Activated CD4-positive, alpha-beta T cell treated with anti-CD3 and anti-CD28 coated beads, Interleukin-2, amount 50 U/mL, for 4 hours (primary cell): ENCODE measurements at regions not wholly inside any gene's neighbourhood (a gene's known extent, or its start where the extent isn't known, plus 50 kb on each side); places are given as distances from the start of the nearest gene placed in this dataset.
A peak's percentile ranks its signal among the peaks of the same experiment; 100 is the strongest.

Experiments
- DNase-seq, 2 experiments: peaks; one replicate each; pipeline ENCODE4 v3.0.0-alpha.2; 2020

DNA sequence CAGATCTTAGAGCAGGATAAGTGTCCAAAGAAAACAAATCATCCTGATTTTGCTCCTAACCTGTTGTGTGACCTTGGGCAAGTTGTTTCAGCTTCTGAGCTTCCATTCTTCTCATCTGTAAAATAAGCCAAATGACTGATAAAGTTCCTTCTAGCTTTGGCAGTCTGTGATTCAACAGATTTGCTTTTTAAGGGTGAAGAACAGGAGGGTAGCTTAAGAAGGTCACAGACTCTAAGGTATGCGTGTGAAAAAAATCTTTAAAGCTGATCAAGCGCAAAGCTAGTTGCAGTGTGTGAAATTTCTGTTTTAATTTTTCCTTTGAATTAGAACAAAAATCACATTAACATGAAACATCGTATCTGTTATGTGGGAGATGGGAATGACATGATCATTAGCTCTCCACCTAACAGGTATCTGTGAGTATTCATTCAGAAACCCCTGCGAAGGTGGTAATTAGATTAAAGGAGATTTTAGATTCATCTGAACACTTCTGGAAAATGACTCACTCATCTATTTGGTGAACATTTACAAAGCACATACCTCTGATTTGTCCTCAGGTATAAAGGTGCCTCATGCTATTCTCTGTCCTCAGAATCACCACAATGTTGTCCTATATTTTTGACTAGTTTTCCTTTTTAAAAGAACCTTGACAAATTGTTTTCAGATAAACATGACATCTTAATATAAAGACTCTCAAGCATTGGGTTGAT is 131.9 kb upstream of the CPM start:
- DNase-seq = no peak

DNA sequence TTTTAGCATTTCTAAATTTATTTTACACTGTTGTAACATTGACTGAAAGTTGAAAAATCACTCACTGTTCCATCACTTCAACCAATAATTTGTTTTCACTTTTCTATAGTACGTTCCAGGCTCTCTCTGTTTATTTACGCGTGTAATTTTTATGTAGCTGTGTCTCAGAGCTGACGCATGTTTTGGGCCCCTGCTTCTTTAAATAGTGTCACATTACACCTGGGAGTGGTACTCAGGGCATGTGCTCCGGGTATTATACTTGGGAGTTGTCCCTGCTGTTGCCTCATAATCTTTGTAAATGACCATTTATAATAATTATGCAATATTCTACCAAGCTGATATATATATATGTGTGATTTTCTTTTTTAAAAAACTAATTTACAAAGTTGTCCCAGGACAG is 132.8 kb upstream of the CPM start:
- DNase-seq = no peak

DNA sequence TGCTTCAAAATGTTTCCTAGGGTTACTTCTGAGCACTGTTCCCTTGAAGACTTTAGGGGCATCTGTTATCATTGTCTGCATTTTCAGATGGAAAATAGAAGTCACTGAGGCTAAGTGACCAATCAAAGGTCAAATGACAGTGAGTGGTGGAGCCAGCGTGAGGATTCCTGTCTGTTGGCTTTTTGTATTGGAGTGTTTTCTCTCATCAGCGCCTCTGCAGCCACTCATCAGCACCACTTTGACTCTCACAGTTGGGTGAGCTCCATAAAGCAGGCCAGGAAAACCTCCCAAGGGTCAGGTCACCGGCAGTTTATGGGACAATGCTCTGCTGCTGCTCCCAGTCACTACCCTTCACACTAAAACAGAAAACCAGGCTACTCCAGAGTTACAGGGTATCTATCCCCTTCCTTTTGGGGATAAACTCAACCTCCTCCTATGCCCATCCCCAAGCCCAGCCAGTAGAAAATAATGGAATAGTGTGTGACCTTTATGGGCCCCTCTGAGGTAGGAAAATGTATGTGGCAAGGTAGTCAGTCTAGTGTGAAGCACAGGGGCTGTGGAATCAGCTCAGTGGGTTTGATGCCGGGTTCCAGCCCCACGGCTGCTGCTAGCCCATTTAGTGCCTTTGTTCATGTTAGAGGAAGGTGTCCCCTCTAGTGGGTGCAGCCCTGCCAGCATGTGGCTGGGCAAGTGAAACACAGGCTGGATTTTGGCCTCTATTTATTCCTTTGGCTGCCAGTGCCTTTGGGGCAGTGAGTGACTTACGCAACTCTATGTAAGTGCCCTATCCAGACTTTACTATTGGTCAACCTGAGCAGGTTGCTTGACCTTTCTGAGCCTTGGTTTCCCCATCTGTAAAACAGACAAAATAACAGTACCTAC is 133.8 kb upstream of the CPM start:
- DNase-seq = no peak

DNA sequence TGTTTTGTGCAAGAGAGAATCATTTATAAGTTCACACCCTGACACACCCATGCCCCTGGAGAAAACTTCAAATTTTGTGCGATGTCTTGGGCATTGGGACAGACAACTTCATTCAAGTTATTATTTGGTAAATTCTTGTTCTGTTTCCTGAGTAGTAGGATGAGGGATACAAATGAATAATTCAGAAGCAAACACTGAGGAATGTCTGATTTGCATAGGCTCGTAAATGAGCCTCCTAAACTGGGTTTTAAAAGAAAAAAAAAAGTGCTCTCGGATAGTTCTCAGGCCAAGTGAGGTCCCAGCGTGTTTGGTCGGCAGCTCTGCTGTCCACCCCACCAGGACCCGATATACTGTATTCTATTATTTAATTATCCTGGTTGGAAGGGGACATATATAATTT is 134.7 kb upstream of the CPM start:
- no peak for DNase-seq

DNA sequence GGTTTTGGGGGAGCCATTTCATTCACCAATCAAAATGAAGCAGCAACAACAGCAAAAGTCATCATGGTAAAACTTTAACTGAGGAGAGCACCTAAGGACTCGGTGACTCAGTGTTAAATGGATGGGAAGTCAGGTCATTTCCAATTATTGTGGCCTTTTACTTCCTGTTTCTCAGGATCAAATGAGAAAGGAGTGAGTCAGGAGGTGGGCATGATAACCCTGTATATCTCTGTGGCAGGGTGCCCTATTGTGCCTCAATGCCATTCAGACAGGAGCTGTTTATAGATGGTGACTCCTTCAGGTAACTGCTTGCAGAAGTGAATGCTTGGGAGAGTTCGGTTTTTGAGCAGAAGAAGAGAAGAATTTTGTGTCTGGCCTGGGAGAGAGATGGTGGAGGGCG is 135.5 kb upstream of the CPM start:
- DNase-seq = no peak

DNA sequence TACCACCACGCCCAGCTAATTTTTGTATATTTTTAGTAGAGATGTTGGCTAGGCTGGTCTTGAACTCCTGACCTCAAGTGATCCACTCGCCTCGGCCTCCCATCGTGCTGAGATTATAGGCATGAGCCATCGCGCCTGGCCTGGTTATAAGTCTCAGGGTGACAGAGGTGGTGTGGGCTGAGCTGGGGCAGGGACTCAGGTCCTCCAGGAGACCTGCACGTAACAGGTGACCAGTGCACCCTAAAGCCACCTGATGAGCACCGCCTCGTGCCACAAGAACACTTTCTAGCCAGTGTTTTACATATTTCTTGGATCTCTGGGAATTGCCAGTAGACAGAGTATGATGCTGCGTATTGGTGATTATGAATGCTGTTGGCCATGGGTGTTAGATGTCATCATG is 136.5 kb upstream of the CPM start:
- no peak for DNase-seq

DNA sequence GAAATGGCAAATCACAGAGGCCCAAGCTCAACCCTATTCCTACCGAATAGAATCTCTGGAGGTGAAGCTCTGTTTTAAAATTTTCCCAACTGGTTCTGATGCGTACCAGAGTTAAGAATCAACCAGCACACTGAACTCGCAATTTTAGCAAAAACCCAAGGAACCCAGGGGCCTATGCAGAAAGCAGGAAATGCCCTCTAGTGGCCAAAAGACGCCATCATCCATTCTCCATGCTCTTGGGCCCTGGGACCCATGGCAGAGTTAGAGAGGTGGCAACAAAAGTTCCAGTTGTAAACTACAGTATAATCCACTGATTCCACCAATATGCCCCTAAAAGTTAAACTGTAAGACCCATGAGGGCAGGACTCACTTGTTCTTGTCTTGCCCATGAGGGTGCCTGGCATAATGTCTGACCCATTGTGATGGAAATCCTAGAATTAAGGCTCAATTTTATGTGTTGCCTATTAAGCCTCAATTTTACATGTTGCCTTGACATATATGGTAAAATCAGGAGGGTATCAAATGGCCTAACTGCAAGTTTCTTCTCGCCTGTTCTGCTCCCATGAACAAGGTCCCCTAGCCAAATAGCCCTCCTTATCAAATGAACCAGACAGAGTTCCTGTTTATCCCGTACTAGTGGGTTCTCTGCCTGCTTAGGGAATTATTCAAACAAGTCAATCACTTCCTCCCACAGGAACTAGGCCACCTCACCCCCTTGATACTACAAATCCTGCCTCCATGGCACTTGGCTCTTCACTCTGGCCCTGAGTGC is 137.5 kb upstream of the CPM start:
- peak; percentile 46 to 52 for DNase-seq

DNA sequence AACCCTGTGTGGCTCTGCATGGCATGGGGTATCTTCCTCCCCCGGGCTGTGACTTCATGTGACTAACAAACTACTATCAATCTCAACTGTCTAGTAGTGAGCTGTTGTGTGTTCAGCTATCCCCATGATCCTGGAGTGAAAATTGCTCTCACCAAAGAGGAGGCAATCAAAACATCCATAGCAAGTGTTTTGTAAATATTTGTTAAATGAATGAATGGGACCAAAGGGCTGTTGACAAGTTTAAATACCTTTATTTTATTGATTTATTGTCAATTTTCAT is 138.1 kb upstream of the CPM start:
- DNase-seq = no peak

DNA sequence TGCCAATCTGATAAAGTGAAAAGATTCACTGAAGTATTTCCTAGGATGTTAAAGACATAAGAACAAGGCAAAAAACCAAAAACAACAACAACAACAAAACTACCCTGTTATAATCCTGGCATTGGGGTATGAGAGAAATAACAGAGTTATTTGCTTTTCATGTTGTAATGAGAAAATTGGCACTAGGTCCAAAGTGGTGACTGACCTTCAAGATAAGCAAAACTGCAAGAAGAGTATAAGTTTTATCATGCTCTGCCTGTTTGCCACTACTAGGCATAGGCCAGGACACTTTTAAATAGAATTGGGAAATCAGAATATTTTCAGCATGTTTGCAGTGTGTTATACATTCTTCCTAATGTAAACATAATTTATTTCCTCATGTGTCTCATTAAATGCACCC is 140.1 kb upstream of the CPM start:
- DNase-seq = no peak

DNA sequence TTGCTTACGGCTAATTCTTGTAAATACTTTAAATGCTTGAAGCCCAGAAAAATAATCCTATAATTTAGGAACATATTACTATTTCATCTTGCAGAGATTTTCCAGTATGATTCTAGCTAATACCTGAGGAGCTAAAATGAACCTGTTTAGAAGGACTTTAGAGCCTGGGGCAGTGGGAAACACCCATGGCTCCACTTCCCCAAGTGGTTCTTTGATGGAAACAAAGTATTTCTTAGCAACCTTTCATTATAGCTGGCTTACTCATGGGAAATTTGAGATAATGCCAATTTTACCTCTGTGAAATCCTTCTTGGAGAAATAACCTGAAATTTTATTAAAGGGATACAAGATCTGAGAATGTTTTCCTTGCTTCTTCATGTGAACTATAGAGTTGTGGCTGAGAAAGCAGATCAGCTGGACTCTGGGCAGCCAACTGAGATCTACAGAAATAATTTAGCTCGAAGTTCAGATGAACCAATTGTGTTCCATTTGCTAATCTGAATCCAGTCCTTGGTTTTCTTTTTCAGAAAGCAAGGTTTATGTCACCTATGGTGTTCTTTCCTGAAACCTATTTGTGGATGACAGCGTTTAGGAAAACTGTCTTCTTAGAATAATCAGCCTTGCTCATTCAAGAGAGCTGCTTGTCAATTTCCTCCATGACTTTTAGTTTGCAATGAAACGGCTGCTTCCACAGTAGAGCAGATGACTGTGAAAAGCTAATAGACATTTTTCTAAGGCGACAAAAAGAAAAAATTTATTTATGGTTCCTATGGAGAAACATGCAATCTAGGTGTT is 141.8 kb upstream of the CPM start:
- DNase-seq = no peak

DNA sequence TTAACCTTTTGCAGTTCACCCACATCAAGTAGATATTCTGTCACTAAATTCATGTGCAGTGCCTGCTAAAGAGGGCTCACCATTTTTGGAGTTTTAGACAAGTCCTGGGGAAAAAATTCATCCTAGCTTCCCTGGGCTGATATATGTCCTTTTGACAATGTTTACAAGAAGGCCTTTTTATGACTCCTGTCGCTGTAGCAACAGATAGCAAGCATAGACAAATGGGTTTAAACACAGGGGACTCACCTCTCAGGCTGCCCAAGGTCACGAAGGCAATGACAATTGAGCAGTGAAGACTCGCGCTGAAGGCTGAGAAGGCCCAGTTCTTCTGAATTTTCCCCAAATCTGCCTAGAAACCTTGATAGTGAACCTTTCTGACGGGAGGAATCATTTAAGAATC is 150.7 kb upstream of the CPM start:
- no peak for DNase-seq

DNA sequence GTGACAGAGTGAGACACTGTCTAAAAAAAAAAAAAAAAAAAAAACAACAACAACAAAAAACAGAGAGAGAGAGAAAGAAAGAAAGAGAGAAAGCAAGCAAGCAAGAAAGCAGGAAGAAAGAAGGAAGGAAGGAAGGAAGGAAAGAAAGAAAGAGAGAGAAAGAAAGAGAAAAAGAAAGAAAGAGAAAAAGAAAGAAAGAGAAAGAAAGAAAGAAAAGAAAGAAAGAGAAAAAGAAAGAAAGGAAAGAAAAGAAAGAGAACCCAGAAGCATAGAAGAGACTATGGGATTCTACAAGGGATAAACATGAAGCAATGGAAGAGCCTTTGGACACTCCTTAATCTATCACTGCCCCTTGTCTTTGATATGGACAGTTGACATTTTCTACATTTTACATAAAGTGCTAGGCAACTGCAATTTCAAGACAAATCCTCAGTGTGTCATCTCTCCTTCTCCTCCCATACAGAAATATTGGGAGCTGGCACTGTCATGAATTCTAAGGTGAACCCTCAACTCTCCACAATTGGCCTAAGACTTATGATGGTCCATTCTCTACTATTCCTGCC is 151.9 kb upstream of the CPM start:
- no peak for DNase-seq

DNA sequence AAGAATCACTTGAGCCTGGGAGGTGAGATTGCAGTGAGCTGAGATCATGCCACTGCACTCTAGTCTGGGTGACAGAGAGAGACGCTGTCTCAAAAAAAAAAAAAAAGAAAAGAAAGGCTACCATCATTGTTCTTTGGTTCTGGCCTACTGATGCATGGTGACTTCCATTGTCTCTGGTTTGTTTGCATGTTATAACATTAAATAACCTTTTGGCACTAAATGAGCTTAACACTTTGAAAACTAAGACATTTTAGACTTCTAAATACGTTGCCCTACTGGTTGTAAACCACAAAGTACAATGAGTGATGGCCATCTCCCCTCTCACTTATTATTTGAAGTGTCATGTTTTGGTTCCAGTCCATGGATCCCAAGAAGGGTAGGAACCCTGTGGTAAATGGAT is 152.9 kb upstream of the CPM start:
- DNase-seq = no peak

DNA sequence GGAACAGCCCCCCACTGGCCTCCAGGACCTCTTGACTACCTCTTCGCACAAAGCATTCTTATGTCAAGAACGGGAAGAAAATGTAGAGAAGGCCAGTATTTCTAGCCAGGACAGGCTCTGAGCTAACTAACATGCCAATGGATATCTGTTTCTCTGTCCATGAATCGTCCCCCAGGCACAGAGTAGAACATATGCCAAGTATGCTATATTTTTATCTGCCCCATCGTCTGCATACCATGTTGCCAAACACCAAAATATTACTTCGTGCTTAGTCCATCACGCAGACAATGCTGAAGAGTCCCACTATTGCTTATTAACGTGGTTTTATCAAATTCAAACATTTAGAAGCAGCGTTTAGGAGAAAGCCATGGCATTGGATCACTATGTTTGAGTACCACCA is 151.4 kb upstream of the CPSF6 start:
- DNase-seq = no peak

DNA sequence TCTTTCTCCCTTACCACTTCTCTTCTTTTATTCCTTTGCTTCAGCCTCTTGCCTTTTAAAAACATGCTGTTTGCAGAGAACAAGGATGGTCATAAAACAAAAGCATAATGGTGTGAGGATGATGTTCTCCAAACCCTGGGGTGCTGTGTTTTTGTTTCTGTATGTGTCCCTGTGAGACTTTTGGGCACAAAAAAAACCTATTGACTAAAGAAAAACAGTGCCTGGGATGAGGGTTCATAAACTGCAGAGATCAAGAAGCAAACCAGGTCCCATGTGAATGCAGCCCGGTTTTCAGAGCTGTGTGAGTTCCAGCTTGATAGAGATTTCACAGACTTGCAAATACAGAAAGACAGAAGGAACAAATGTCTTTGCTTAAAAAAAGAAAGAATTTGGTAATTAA is 148.6 kb upstream of the CPSF6 start:
- DNase-seq = no peak

DNA sequence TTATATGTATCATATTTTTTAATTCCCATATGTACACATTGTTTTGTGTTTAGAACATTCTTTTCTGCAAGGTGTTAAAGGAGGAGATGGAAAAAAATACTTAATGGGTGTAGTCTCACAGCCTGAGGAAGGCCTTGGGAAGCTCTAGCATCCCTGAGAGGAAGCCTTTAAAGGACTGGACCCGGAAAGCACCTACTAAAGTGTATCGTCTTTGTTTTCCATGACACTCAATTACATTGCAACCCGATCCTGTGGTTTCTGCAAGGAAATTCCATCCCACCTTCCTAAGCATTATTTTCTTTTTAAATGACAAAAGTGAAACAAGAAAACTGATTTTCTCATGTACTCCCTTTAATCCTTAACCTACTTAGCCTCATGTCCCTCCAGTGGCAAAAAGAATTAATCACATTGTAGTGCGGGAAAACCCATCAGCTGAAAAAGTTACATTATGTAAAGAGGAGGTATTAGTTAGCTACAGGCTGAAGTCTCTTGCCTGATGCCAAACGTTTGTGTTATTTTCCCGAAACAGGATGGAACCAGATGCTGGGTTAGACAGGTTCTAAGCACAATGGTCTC is 147.8 kb upstream of the CPSF6 start:
- no peak for DNase-seq

DNA sequence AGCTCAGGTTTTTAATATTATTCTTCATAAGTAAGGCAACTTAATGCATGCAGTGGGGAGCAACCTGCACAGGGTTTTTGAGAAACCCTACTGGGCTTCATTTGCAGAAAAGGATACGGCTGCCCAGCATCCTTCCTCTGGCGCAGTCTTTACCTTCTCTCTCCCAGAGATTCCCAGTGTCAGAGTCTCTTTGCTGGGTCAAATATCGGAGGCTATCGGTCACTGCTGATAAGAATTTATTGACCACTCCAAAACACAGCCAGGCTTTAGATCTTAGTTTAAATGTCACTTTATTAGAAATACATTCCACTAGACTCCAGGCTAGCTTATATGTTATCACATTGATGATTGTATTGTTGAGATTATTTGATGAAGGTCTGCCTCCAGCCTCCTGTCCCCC is 147.2 kb upstream of the CPSF6 start:
- no peak for DNase-seq

DNA sequence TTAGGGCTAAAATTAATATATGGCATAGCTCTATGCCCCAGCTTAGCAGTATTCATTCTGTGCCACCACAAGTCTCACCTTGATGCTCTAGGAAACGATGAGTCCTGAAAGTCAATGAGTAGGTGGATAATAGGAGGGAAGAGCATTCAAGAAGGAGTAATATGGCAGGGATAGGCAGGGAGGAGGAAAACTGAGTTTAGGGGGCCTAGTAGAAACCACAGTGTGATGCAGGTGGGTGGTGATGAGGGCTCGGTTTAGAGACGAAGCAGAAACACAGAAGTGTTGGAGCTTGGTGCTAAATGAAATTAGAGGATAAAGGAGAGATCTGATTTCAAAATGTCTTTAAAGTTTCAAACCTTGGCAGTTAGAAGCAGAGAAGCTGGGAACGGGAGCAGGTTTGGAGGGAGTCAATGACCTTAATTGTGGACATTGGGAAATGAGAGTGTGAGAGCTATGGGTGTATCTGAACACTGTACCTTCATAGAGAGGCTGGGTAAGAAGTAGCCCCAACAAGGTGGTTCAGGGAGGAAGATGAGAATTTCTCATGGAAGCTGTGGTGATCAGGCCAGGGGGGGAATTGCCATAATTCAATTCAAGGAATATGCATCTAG is 144.7 kb upstream of the CPSF6 start:
- DNase-seq = no peak

DNA sequence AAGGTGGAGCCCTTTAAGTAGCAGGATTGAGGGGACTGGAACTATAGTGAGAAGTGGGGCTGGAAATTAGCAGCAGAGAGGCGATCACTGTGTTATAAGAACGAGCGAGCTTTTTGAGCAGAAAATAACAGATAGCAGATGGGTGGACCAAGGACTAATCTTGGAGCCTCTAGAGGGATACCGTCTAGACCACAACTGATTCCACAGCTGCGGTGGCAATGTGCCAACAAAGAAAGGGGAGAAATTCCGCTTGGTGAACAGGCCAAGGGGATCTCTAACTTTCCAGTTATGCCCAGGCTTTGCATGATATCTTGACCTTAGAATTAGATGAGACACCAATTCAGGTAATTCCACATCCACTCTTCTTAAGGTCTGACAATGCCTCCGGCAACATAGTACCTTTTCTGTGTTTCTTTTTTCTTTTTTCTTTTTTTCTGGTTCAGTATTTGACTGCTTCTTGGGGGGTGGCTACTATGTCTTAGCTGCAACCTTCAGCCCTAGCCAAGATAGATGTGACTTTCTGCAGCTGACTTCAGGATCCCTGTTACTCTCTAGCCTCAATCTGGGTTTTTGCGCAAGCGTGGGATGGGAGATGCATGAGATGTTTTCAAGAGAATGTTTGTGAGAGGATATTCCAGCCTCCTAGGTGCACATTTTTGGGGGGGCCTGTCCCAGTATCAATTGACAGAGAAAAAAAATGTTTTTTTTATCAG is 143.4 kb upstream of the CPSF6 start:
- no peak for DNase-seq

DNA sequence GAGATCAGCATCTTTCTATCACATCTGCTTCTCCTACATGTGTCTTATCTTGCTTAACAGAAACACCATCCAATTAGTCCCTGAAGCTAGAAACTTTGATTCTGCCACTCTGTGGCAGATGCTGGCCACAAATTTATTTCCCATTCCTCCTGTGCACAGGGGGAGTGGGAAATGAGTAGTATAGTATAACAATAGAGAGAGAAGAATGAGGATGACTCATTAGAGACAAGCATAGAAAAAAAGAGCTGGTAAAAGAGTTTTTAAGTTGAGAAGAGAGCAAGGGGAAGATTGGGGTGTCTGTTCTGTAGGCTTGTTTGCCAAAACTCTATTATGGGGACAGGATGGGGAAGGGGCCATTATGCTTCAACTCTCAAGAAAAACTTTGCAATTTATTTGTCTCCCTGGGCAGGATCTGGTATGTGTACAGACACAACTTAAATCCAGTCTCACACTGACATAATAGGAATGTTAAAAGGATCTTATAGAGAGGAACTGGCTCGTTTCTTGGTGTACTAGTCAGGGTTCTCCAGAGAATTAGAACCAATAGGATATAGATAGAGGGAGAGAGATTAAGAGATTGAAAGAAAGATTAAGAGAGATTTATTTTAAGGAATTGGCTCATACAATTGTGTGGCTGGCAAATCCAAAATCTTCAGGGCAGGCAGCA is 142.6 kb upstream of the CPSF6 start:
- DNase-seq = no peak
